Mesenchymal stem cell (in vitro differentiated cells and primary cell): ENCODE measurements at regions not wholly inside any gene's neighbourhood (a gene's known extent, or its start where the extent isn't known, plus 50 kb on each side); places are given as distances from the start of the nearest gene placed in this dataset.
A peak's percentile ranks its signal among the peaks of the same experiment; 100 is the strongest.

Experiments
- DNase-seq: peaks from one replicate; pipeline ENCODE4 v3.0.0-alpha.2; 2013
- H2AFZ ChIP-seq: one replicate; pipeline ENCODE4 v1.6.1; 2013; ENCODE audit warnings: low read depth, mild to moderate bottlenecking, control low read depth, inconsistent platforms, low read length, moderate library complexity
- H2AK5ac ChIP-seq: 2 replicates; pipeline ENCODE4 v1.6.1; 2013; ENCODE audit warnings: low read length, moderate library complexity, mild to moderate bottlenecking, inconsistent platforms; ENCODE audit not compliant: severe bottlenecking
- H2BK120ac ChIP-seq: one replicate; pipeline ENCODE4 v1.6.1; 2013; ENCODE audit warnings: low read depth, mild to moderate bottlenecking, inconsistent platforms, low read length, moderate library complexity
- H2BK12ac ChIP-seq, 2 experiments: one replicate each; pipeline ENCODE4 v1.6.1; 2013; ENCODE audit warnings: inconsistent platforms in 2 of 2, low read length in 2 of 2, mild to moderate bottlenecking in 2 of 2, moderate library complexity in 2 of 2, control low read depth in 1 of 2
- H2BK15ac ChIP-seq: one replicate; pipeline ENCODE4 v1.6.1; 2013; ENCODE audit warnings: mild to moderate bottlenecking, low read depth, inconsistent platforms; ENCODE audit not compliant: poor library complexity, severe bottlenecking
- H2BK5ac ChIP-seq: 2 replicates; pipeline ENCODE4 v1.6.1; 2013; ENCODE audit warnings: low read depth, mild to moderate bottlenecking, low read length, control low read depth, inconsistent platforms; ENCODE audit not compliant: poor library complexity, severe bottlenecking
- H3K14ac ChIP-seq, 2 experiments: one replicate each; pipeline ENCODE4 v1.6.1; 2013; ENCODE audit warnings: inconsistent platforms in 2 of 2, low read length in 2 of 2, control low read depth in 1 of 2, mild to moderate bottlenecking in 1 of 2, moderate library complexity in 1 of 2
- H3K18ac ChIP-seq, 2 experiments: one replicate each; pipeline ENCODE4 v1.6.1; 2013; ENCODE audit warnings: inconsistent platforms in 2 of 2, low read length in 2 of 2, control low read depth in 1 of 2, low read depth in 1 of 2, mild to moderate bottlenecking in 1 of 2
- H3K23ac ChIP-seq, 2 experiments: one replicate each; pipeline ENCODE4 v1.6.1; 2013; ENCODE audit warnings: inconsistent platforms in 2 of 2, low read length in 2 of 2, mild to moderate bottlenecking in 2 of 2, moderate library complexity in 2 of 2, control low read depth in 1 of 2
- H3K27ac ChIP-seq: 2 replicates; pipeline ENCODE4 v1.5.1; 2013; ENCODE audit warnings: mild to moderate bottlenecking, moderate library complexity, low read length, control low read depth, inconsistent platforms; ENCODE audit not compliant: poor library complexity, severe bottlenecking
- H3K27me3 ChIP-seq, 2 experiments: 2 replicates each; pipeline versions ENCODE4 v1.6.1 to v1.7.0; 2013; ENCODE audit warnings: low read length in 2 of 2, mild to moderate bottlenecking in 2 of 2, moderate library complexity in 2 of 2, control low read depth in 1 of 2, inconsistent platforms in 1 of 2; ENCODE audit not compliant: control insufficient read depth in 1 of 2, insufficient read depth in 1 of 2
- H3K36me3 ChIP-seq, 2 experiments: 2 replicates each; pipeline versions ENCODE4 v1.6.1 to v1.7.0; 2013; ENCODE audit warnings: low read length in 2 of 2, control low read depth in 1 of 2, inconsistent platforms in 1 of 2, low read depth in 1 of 2, mild to moderate bottlenecking in 1 of 2; ENCODE audit not compliant: insufficient read depth in 2 of 2, control insufficient read depth in 1 of 2
- H3K4ac ChIP-seq, 2 experiments: one replicate each; pipeline ENCODE4 v1.6.1; 2013; ENCODE audit warnings: inconsistent platforms in 2 of 2, low read length in 2 of 2, mild to moderate bottlenecking in 2 of 2, moderate library complexity in 2 of 2, control low read depth in 1 of 2, low read depth in 1 of 2
- H3K4me1 ChIP-seq: 2 replicates; pipeline ENCODE4 v1.6.1; 2013; ENCODE audit warnings: low read depth, low read length, control low read depth; ENCODE audit not compliant: control insufficient read depth, insufficient read depth
- H3K4me2 ChIP-seq: 2 replicates; pipeline ENCODE4 v1.6.1; 2013; ENCODE audit warnings: low read length, mild to moderate bottlenecking, inconsistent platforms; ENCODE audit not compliant: poor library complexity, severe bottlenecking
- H3K4me3 ChIP-seq, 2 experiments: 2 replicates each; pipeline versions ENCODE4 v1.5.1 to v1.7.0; 2013; ENCODE audit warnings: low read length in 2 of 2, mild to moderate bottlenecking in 2 of 2, control low read depth in 1 of 2, low read depth in 1 of 2; ENCODE audit not compliant: insufficient read depth in 1 of 2
- H3K79me1 ChIP-seq: replicated peaks from 2 replicates; pipeline ENCODE4 v1.6.1; 2013; ENCODE audit warnings: mild to moderate bottlenecking, control low read depth, low read length, inconsistent platforms; ENCODE audit not compliant: poor library complexity, severe bottlenecking
- H3K9ac ChIP-seq: 2 replicates; pipeline ENCODE4 v1.7.0; 2013; ENCODE audit warnings: mild to moderate bottlenecking, low read length, moderate library complexity
- H3K9me3 ChIP-seq: 2 replicates; pipeline ENCODE4 v1.7.0; 2013; ENCODE audit warnings: mild to moderate bottlenecking, low read length; ENCODE audit not compliant: control insufficient read depth
- H4K8ac ChIP-seq: one replicate; pipeline ENCODE4 v1.6.1; 2013; ENCODE audit warnings: inconsistent platforms, mild to moderate bottlenecking, low read length, moderate library complexity
- H4K91ac ChIP-seq: one replicate; pipeline ENCODE4 v1.6.1; 2013; ENCODE audit warnings: mild to moderate bottlenecking, low read length, inconsistent platforms
- WGBS: methylation state at CpG from one replicate; pipeline ENCODE4 v1.1.7; 2013; ENCODE audit warnings: mixed read lengths; 5-methylcytosine and 5-hydroxymethylcytosine counted together

DNA sequence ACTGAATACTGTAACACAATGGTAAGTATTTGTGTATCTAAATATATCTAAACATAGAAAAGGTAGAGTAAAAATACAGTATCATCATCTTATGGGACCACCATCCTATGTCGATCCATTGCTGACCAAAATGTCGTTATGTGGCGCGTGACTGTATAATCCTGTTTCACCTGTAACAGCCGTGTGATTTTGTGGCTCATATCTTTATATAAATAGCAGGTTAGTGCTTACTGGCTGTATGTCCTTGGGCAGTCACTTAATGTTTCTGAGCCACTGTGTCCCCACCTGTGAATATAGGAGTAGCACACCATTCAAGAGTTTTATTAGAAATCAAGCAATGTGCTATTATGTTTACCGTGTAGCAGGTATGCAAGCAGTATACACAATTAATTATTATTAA is 226.2 kb upstream of the FAT1 start:
- H3K79me1 ChIP-seq = no peaks in the 10 kb centered on the region
- no peak overlapping the region for H3K14ac ChIP-seq
- no peak overlapping the region for H2BK5ac ChIP-seq
- no peaks in the 10 kb centered on the region for H3K9me3 ChIP-seq
- no peaks in the 10 kb centered on the region for H3K36me3 ChIP-seq
- no peak overlapping the region for H3K18ac ChIP-seq
- DNase-seq = no peak
- H2AFZ ChIP-seq = no peak overlapping the region
- no peak overlapping the region for H3K27ac ChIP-seq
- H3K4ac ChIP-seq = no peak overlapping the region
- no peak overlapping the region for H2BK15ac ChIP-seq
- H2AK5ac ChIP-seq = peak overlapping the region; percentile 6
- no peak overlapping the region for H3K9ac ChIP-seq
- H3K4me3 ChIP-seq = no peak overlapping the region
- peak overlapping the region in 1 of 2 experiments; percentile 47 for H2BK12ac ChIP-seq
- WGBS = 84% methylated on average over 5 of the region's 6 CpGs
- no peak overlapping the region for H4K8ac ChIP-seq
- no peaks in the 10 kb centered on the region for H3K27me3 ChIP-seq
- H3K4me2 ChIP-seq = no peak overlapping the region
- peaks cover 13% of the 10 kb centered on the region for H3K4me1 ChIP-seq
- H3K23ac ChIP-seq = no peak overlapping the region
- H2BK120ac ChIP-seq = no peak overlapping the region
- no peak overlapping the region for H4K91ac ChIP-seq

DNA sequence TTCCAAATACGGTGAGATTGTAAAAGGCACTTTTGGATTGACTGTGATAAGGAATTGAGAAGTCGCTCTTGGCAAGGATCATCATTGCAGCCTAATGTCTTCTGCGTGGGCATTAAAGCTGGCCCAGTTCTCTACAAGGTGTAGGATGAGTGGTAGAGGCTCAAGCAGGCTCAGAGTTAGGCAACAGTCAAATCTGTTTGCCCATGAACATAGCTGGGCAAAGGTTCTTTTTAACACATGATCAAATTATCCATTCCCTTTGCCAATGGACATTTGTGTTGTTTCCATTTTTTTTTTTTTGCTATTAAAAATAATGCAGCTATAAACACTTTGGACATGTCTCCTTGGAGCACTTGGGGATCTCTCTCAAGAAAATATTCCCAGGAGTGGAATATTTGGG is 229.1 kb upstream of the FAT1 start:
- no peak overlapping the region for H4K8ac ChIP-seq
- no peak overlapping the region for H3K14ac ChIP-seq
- no peak overlapping the region for H3K23ac ChIP-seq
- H2AFZ ChIP-seq = no peak overlapping the region
- H2BK5ac ChIP-seq = no peak overlapping the region
- H3K79me1 ChIP-seq = no peaks in the 10 kb centered on the region
- H3K18ac ChIP-seq = no peak overlapping the region
- no peak overlapping the region for H3K9ac ChIP-seq
- H3K4me1 ChIP-seq = peaks cover 1% of the 10 kb centered on the region
- no peaks in the 10 kb centered on the region for H3K36me3 ChIP-seq
- H3K4ac ChIP-seq = no peak overlapping the region
- DNase-seq = no peak
- no peak overlapping the region for H2AK5ac ChIP-seq
- no peak overlapping the region for H3K4me3 ChIP-seq
- no peaks in the 10 kb centered on the region for H3K27me3 ChIP-seq
- H2BK120ac ChIP-seq = no peak overlapping the region
- H2BK12ac ChIP-seq = no peak overlapping the region
- WGBS = 89% methylated on average over 3 of the region's 3 CpGs
- H4K91ac ChIP-seq = no peak overlapping the region
- H3K27ac ChIP-seq = no peak overlapping the region
- no peak overlapping the region for H2BK15ac ChIP-seq
- H3K9me3 ChIP-seq = no peaks in the 10 kb centered on the region
- no peak overlapping the region for H3K4me2 ChIP-seq

DNA sequence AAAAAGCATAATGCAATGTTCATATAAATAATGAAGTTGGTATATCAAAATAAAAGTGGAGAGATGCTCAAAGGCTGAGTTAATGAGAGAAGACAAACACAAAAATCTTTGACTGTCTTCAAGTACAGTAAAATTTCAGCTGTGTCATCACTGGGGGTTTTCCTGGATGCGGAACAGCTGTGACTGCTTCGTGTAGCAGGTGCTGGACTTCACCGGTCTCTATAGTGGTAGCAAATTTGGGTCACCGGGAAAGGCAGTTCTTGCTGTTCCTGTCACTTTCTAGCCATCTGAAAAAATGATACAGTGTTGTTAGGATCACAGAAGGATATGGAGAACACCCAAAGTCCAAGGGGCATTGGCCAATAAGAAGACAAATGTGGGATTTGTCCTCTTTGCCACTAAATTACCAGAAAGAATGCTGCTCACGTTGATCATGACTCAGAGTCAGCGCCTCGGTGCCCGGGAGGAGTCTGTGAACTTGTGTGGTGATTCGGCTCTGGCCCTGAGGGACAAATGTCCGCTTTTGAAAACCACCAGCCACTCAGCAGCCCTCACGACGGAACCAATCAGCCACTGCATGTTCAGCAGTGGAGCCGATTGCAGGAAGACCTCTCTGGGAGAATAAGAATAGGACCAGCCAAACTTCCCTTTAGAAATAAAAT is 230.1 kb upstream of the FAT1 start:
- 86% methylated on average over 13 of the region's 13 CpGs for WGBS
- no peak overlapping the region for H2BK120ac ChIP-seq
- H2BK12ac ChIP-seq = no peak overlapping the region
- H2AK5ac ChIP-seq = no peak overlapping the region
- H2BK5ac ChIP-seq = no peak overlapping the region
- no peak overlapping the region for H3K23ac ChIP-seq
- no peak for DNase-seq
- no peak overlapping the region for H2AFZ ChIP-seq
- no peak overlapping the region for H3K4me2 ChIP-seq
- H3K18ac ChIP-seq = no peak overlapping the region
- H4K91ac ChIP-seq = no peak overlapping the region
- no peak overlapping the region for H3K14ac ChIP-seq
- H3K27ac ChIP-seq = no peak overlapping the region
- peak overlapping the region; percentile 13 for H4K8ac ChIP-seq
- H3K4ac ChIP-seq = no peak overlapping the region
- no peak overlapping the region for H2BK15ac ChIP-seq
- H3K27me3 ChIP-seq = no peaks in the 10 kb centered on the region
- H3K4me1 ChIP-seq = peaks cover 1% of the 10 kb centered on the region
- no peaks in the 10 kb centered on the region for H3K9me3 ChIP-seq
- peak overlapping the region in 1 of 2 experiments; percentile 34 for H3K4me3 ChIP-seq
- no peaks in the 10 kb centered on the region for H3K79me1 ChIP-seq
- H3K9ac ChIP-seq = peak overlapping the region; percentile 46
- H3K36me3 ChIP-seq = no peaks in the 10 kb centered on the region

DNA sequence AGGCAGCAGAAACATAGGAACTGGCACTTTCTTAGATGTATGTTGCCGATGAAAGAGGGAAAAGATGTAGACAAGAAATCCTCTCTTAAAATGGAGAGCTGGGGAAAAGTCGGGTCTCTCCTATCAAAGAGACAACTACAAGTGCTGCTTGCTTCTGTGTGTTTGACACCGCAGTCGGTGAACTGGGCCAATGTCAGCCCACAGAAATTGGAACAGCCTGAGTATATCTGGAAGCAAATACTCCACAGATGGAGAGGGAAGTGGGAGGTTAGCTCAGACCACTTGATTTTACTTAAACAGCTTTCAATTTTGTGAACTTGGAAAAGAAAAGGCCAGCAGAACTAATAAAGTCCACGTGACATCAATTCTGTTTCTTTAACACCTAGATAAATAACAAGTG is 230.9 kb upstream of the FAT1 start:
- no peaks in the 10 kb centered on the region for H3K27me3 ChIP-seq
- no peak overlapping the region for H3K23ac ChIP-seq
- H3K9me3 ChIP-seq = no peaks in the 10 kb centered on the region
- H3K4me1 ChIP-seq = peaks cover 1% of the 10 kb centered on the region
- no peak overlapping the region for H2AK5ac ChIP-seq
- H2BK120ac ChIP-seq = no peak overlapping the region
- no peak overlapping the region for H3K18ac ChIP-seq
- no peak overlapping the region for H3K4me3 ChIP-seq
- H3K4me2 ChIP-seq = no peak overlapping the region
- no peak overlapping the region for H4K91ac ChIP-seq
- H2BK15ac ChIP-seq = no peak overlapping the region
- H3K27ac ChIP-seq = no peak overlapping the region
- H2BK12ac ChIP-seq = no peak overlapping the region
- H3K79me1 ChIP-seq = no peaks in the 10 kb centered on the region
- H3K14ac ChIP-seq = no peak overlapping the region
- no peak overlapping the region for H2AFZ ChIP-seq
- no peaks in the 10 kb centered on the region for H3K36me3 ChIP-seq
- no peak overlapping the region for H3K4ac ChIP-seq
- DNase-seq = no peak
- WGBS = 98% methylated on average over 5 of the region's 5 CpGs
- peak overlapping the region; percentile 46 for H3K9ac ChIP-seq
- no peak overlapping the region for H2BK5ac ChIP-seq
- no peak overlapping the region for H4K8ac ChIP-seq
